LHCN-M2 (cell line): ENCODE measurements at regions not wholly inside any gene's neighbourhood (a gene's known extent, or its start where the extent isn't known, plus 50 kb on each side); places are given as distances from the start of the nearest gene placed in this dataset.

ENCODE experiments used
- DNase-seq: peaks from one replicate; pipeline ENCODE4 v3.0.0-alpha.2; 2012; ENCODE audit warnings: low read depth

DNA sequence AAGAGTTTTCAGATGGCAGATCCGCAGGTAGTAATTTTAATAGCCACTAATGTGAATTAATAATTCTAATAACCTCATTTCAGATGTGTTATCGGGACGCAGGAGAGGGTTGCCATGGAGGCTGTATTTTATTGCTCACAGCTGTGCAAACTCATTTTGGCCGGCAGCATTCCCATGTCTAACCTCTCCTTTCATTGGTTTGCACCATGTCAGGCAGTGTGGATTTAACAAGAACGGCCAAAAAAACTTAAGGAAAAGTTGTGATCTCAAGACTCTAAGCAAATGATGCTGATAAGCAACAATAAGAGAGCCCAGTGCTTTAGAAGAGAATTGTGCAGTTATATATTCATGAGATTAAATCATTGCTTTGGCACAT is 88.7 kb upstream of the NRP1 start:
- DNase-seq, result peak; percentile 32

DNA sequence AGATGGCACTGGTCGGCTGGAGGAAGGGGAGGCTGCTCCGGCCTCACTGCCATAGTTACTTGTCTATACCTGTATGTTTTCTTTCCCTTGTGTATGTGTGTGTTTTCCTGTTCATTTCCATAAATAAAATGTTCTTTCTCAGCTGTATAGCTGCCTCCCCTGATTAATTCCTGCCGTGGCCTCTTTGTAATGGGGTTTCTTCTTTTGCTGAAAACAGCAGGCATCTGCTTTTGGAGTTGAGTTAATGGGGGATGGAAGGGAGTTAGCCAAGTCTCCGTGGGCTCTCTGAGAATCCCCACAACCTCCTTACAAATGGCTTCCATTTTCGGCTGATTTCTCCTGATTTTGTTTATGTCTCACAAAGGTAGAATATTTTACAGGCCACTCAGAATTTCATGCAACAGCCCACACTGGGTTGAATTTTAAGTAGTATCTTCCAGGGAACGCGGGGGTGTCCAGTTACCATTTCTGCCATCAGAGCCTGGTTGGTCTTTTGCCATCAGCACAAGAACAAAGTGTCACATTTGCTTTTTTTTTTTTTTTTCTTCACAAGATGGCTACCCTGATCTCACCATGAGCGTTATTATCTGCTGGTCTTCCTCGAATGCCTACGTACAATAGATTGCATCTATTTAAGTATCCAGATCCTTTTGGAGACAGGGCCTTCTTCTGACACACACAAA is 88.1 kb upstream of the NRP1 start:
- no peak for DNase-seq

DNA sequence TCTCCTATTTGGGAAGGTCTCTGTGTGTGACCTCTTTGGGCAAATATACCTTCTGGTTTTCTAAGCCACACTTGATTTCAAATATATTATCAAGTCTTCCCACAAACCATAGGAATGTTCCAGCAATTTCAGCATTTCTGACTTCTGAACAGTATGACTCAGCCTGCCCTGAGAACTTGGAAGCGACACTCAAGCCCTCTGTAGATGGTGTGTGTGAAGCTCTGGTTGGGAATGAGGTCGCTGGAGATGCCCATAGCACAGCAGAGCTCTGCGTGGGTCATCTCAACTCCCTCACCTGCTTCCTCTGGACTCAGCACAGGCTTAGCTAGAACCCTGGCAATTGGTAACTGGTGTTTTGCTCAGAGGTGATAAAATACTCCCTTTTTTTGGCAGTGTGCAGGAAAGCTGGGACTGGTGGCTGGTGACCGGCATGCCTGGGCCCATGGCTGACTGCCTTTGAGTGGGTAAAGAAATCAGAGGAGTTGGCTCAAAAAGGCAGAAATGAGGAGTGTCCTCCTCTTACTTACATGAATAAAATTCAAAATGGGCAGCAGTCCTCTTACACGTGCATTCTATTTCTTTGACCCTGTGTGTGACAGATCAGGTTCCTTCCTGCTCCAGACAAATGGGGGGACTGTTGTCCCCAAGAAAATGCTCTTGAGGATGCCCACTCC is 87.5 kb upstream of the NRP1 start:
- peak; percentile 96 for DNase-seq

DNA sequence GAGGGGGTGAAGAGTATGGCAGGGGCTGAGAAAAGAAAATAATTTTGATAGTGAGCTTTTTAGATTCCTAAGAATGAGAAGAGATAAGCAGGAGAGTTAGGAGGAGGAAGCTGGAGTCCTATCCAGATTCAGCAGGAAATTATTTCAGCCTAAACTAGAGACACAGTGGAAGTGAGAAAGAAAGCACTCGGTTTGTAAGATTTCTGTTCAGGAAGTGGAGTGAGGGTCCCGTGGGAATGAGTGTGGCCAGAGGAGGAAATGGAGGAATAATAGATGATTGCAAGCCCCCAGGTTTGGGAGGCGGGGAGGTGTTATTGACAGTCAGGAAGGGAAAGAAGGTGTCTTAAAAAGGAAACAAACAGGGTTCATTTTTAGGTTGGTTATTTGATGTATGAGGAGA is 84.8 kb upstream of the NRP1 start:
- no peak for DNase-seq

DNA sequence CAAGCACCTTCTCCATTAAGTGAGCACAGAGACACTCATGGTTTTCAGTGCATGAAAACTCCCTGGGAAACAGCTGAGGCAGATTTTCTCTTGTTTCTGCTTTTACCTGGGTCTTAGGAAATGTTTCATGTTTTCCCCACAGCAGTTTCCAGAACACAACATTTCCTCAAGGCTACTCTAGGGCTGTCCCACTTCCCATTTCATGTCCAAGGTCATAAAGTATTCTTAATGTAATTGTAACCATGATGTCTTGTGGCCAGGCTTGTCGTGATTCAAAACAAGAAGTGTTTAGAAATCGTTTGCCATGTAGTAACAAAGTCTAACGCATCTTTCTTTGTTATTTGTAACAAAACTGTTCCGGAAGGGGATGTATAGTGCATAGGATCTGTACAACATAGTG is 83.8 kb upstream of the NRP1 start:
- DNase-seq, result no peak

DNA sequence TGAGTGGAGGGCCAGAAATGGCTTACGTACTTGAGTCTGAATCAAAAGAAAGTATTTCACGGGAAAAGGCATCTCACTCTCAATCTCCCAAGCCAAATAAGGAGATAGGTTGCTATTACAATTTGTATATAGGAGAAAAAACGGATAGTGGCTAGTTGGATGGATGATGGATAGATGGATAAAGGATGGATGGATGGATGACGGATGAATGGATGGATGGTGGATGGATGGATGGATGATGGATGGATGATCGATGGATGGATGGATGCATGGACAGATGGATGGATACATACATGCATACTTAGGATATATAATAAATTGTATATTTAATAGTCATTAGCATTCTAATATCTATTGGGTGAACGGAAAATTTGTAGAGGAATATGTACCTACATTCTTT is 82.2 kb upstream of the NRP1 start:
- DNase-seq, result no peak

DNA sequence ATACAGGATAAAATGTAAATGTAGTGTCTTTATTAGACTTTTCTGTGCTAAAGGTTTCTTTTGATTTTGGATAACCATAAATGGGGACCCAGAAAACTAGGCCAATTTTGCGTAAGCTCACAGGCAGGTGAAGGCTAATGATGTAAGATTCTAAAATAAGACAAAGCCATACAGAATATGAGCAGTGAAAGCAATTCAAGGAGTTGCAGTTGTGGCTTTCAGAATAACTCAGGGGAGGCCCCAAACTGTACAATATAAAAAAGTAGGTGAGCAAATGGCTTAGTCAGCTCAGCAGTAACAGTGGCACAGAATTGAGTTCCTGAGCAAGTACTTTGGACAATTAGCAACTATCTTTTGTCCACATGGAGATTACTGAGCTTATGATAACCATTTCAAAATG is 81.7 kb upstream of the NRP1 start:
- DNase-seq, result no peak

DNA sequence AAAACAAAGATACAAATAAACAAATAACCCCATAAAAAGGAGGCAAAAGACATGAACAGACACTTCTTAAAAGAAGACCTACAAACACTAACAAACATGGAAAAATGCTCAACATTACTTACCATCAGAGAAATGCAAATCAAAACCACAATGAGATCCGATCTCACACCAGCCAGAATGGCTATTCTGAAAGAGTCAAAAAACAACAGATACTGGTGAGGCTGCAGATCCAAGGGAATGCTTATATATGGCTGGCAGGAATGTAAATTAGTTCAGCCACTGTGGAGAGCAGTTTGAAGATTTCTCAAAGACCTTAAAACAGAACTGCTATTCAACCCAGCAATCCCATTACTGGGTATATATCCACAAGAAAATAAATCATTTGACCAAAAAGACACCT is 80.4 kb upstream of the NRP1 start:
- no peak for DNase-seq

DNA sequence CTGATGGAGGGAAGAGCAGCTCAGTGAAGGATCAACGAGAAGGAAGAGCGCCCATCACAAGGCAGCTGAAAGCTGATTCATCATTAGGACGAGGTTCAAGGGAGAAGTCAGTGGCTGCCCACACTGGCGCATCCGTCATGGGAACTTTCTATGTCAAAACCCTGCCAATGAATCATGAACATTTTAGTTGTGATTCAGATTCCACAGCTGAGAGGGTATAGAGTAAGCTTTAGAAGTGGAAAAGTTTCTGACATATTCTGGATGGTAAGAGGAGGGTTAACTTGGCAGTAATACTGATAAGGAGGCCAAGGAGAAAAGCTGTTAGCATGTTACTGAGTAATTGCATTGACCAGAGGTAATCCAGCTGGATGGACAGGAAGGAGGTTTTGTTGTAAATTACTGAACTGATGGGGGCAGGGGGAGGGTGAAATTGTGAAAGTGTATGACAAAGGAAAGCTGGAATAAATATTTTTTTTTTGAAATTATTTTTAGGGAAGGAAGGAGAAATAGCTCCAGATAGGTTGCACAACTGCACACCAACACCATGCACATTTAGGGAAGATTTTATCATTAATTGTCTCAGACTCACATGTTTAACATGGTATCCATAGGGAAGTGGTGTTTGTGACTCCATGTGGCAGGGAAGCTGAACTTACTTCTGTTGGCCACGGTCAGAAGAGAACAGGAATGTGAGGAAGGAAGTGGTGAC is 78.3 kb upstream of the NRP1 start:
- peak; percentile 98 for DNase-seq

DNA sequence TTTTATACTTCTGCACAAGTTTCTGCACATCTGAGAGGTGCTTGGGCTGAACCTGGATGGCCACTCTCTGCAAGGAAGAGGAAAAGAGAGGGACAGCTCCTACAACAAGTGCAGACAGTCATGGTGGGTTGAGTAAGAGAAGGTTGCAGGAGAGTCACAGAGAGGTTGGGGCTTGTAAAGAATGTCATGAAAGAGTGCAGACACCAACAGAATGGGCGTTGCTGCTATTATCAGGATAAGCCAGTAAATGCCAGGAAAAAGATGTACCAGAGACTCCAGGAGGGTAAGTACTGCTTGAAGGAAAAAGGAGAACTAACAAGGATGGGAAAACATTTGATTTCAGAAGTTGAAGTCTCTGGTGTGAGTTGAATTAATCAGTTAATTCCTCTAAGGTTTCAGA is 77.8 kb upstream of the NRP1 start:
- no peak for DNase-seq

DNA sequence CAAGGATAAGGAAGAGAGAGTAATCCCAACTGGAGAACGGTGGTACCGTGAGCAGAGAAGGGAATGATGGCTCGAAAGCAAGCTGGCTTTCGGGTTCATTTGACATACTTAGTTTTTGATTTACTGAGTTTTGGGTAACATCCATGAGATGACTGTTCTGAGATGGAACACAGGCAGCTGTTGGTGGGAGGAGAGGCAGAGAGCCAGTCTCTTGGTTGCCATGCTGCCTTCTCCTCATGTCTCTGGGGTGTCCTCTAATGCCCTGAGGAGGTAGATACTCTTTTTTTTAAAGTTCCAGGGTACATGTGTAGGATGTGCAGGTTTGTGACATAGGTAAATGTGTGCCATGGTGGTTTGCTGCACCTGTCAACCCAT is 76.4 kb upstream of the NRP1 start:
- no peak for DNase-seq

DNA sequence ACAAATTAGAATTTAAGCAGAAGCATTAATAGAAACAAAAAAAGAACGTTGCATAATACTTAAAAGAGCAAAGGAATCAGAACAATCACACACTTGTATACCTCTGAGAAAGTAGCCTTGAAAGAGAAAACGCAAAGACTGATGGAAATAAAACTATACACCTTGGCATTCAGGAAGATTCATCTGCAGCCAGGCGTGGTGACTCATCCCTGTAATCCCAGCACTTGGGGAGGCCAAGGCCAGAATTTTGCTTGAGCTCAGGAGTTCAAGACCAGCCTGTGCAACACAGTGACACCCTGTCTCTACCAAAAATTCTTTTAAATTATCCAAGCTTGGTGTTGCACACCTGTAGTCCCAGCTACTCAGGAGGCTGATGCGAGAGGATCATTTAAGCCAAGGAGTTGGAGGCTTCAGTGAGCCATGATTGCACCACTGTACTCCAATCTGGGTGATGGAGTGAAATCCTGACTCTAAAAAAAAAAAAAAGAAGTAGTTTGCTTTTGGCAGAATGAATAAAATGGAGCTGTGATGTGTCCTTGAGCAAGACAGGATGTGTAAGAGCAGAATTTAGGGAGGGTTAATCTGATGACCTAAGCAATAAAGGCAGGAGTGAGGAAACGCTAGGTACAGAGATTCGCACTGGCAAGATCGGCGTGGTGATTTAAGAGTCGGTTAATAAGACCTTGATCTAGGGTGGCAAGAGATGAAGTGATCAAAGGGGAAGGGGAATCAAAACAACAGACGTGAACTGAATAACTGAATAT is 75.8 kb upstream of the NRP1 start:
- no peak for DNase-seq

DNA sequence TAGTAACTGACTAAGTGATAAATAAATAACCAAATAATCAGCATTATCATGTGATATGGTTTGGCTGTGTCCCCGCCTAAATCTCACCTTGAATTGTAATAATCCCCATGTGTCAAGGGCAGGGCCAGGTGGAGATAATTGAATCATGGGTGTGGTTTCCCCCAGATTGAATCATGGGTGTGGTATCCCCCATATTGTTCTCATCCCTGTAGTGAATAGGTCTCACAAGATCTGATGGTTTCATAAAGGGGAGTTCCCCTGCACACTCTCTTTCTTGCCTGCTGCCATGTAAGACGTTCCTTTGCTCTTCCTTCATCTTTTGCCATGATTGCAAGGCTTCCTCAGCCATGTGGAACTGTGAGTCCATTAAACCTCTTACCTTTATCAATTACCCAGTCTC is 72.1 kb upstream of the NRP1 start:
- DNase-seq, result no peak

DNA sequence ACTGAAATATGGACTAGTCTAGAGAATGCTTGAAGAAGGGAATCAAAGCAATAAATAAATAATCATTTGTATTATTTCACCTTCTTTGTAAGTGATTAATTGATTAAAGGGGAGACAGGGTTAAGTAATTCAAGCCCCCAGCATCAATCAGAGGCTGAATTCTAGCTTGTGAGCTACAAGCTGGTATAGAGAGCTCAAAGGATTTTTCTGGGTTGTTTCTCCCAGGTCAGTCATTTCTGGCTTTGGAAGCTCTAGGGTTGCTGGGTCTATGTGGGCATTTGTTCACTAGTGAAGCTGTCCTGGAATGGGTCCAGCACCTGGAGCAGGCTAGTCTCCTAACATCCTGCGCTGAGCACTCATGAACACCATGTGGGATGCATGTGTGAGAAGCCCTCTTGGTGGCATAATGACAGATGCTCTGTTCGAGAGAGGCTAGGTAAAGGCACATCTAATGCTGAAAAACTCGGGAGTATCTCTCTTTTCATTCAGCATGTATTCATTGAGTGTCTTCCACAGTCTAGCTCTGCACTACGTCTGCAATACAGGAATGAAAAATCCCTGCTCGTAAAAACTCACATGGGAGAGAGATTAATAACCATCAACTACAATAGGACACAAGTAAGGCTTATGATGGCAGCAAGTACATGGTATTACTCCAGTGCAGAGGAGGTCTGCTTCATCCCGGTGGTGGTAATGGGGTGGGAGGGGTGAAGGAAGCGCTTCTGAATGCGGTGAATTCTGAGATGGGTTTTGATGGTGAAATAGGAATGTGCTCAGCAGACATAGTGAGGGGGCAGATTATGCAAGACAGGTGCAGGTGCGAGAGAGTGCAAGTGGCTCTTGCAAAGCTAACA is 68.0 kb upstream of the NRP1 start:
- no peak for DNase-seq

DNA sequence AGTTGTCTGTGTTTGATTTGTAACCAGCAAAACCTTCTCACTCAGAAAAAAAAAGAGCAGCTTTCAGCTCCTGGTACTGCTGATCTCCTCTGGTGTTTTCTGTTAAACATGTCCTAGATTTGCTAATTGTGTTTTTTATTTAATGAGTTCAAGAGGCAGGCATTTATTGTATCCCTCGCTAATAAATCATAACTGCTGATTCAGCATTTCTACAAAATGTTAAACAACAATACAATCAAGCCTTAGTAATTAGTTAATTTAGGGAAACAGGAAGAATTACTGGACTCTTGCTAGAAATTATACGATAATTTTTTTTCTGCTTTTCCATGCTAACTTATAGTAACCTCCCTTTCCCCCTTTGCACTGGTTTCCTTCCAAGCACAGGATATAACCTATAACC is 66.8 kb upstream of the NRP1 start:
- DNase-seq, result no peak

DNA sequence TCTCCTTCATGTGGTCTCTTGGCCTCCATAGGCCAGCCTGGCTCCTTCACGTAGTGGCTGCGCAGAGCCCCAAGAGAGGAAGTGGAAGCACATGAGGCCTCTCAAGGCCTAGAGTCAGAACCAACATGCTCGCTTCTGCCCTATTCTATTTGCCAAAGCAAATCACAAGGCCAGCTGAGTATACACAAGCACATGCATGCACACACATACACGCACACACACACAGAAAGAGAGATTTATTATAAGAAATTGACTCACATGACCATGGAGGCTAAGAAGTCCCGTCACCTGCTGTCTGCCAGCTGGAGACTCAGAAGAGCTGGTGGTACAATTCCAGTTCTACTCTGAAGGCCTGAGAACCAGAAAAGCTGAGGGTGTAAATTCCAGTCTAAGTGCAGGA is 64.3 kb upstream of the NRP1 start:
- DNase-seq, result no peak

DNA sequence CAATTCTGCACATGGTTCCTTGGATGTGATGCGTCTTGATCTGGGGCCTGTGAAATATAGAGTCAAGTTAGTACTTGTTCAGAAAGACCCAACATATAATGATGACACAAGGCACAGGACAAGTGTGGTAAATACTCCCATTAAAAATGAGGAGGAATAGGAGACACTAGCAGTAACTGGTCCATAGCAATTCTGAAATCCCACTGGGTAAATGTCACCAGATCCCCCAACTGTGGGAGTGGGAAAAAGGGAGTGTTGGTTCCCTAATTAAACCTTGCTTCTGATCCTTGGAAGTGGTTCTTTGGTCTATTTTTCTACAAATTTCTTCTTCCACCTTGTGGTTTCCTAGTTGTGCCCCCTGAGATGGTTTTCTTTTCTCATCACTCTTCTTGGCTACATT is 62.5 kb upstream of the NRP1 start:
- DNase-seq, result no peak

DNA sequence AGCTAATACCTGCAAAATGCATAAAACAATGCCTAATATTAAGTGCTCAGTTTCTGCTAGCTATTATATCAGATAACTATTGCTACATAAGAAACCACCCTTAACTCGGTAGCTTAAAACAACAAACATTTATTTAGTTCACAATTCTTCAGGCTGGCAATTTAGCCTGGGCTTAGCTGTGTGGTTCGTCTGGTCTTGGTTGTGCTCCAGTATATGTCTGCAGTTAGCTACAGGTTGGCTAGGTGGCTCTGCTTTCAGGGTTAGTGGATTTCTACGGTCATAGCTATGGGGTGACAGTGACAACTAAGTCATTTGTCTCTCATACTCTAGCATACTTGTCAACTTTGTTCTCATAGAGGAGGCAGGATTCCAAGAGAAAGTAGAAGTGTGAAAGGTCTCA is 61.8 kb upstream of the NRP1 start:
- no peak for DNase-seq

DNA sequence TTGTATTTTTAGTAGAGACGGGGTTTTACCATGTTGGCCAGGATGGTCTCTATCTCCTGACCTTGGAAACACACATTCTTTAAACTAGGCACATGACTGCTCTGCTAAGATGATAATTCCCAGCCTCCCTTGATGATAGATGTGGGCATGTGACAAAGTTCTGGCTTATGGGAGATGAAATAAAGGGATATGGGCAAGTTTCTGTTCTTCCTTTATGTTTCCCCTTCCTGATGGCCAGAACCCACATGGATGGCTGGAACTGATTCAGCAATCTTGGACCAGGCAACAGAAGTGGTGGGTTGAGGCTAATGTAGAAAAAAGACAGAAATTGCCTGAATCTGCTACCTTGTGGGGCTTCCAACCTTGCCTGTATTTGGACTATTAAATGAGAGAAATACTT is 60.7 kb upstream of the NRP1 start:
- no peak for DNase-seq

DNA sequence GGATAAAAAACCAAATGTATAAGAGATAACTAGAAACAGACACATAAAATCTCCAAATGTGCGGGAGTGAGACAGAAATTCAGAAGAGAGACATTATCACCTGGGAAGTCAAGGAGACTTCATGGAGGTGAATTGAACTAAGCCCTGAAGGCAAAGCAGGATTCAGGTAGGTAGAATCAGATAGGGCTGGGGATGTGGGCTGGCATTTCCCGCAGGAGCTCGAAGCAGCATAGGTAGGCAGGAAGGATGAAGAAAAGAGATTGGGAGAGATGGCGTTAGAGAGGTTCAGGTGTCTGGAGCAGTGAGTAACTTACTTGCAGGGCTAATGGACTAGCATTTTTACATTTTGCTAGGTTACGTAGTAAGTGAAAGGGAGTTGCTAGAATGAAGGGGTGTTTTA is 58.2 kb upstream of the NRP1 start:
- DNase-seq, result no peak

DNA sequence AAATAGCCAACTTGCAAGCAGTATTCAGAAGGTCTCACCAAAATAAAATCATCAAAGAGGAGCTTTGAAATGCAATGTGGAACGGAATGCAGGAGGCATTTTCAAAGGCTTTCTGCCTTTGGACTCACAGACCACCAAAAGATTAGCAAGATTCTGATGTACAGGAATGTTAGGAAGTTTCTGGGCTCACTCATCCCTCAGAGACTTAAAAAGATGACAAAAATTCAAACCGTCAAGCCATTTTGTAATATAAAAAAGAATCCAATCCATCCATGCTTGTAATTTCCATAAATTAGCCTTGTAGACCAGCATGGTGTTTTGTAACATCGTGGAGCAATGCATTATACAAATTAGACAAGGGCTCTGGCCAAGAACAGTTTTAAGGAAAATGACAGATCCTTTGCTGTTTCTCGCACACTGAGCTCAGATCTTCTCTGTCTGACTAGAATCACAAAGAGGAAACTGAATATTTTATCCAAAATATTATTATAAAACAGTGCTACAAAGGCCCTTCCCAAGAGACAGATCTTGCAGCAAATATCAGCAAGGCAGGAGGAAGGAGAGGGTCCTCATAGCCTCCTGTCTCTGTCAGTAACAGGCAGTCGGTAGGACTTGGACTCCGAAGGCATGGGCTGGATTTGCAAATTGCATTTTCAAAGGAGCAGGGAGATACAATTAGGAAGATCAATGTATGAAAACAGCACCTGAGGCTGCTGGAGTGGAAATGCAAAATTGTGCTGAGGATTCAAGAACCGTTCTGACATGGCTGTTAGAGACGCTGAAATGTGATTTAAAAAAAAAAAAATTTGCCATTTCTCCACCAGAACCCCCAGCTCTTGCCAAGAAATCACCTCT is 57.4 kb upstream of the NRP1 start:
- no peak for DNase-seq
